ENCODE measurements at regions not wholly inside any gene's neighbourhood (a gene's known extent, or its start where the extent isn't known, plus 50 kb on each side); places are given as distances from the start of the nearest gene placed in this dataset.

- H3K36me3 ChIP-seq (replicated peaks; ENCODE audit: insufficient read depth, low read depth): no peaks in the 10 kb centered on the region
- TF ChIP-seq CTCF (IDR thresholded peaks at IDR 0.05; ENCODE audit: poor library complexity) (no peak), EZH2 (IDR thresholded peaks at IDR 0.05; ENCODE audit: borderline replicate concordance) (no peak), EZH2phosphoT487 (IDR thresholded peaks at IDR 0.05; ENCODE audit: low read depth, severe bottlenecking, unreplicated experiment) (no peak)
- no peak overlapping the region for H2AFZ ChIP-seq
- H3K27me3 ChIP-seq: no peaks in the 10 kb centered on the region
- no peaks in the 10 kb centered on the region for H4K20me1 ChIP-seq (ENCODE audit: insufficient read depth, poor library complexity, severe bottlenecking)
- no peaks in the 10 kb centered on the region for H3K9me2 ChIP-seq (replicated peaks; ENCODE audit: insufficient read depth)
- H3K79me2 ChIP-seq: no peaks in the 10 kb centered on the region
- H3K4me2 ChIP-seq: no peak overlapping the region
- no peak overlapping the region for H3K27ac ChIP-seq
- H3K9me3 ChIP-seq (ENCODE audit: low read depth): no peaks in the 10 kb centered on the region
- no peaks in the 10 kb centered on the region for H3K4me1 ChIP-seq (ENCODE audit: insufficient read depth)
- DNase-seq (ENCODE audit: low spot score): no peak
- WGBS (ENCODE audit: low lambda C conversion rate, missing lambda C conversion rate): 87% methylated on average over 11 of the region's 13 CpGs
- H3K4me3 ChIP-seq: no peak overlapping the region
These were observed 1563.2 kb upstream of the MIR17HG start for GRCh38 chr13:89784161-89784809.

- Histone ChIP-seq H3K9me2 (replicated peaks; ENCODE audit: insufficient read depth) (no peaks in the 10 kb centered on the region), H3K79me2 (no peaks in the 10 kb centered on the region), H3K27me3 (no peaks in the 10 kb centered on the region), H3K36me3 (replicated peaks; ENCODE audit: insufficient read depth, low read depth) (no peaks in the 10 kb centered on the region), H3K4me3 (no peak overlapping the region), H3K4me1 (ENCODE audit: insufficient read depth) (no peaks in the 10 kb centered on the region), H2AFZ (no peak overlapping the region), H3K4me2 (no peak overlapping the region), H3K9me3 (ENCODE audit: low read depth) (no peaks in the 10 kb centered on the region), H3K27ac (no peak overlapping the region), H4K20me1 (ENCODE audit: insufficient read depth, poor library complexity, severe bottlenecking) (no peaks in the 10 kb centered on the region)
- no peak for DNase-seq (ENCODE audit: low spot score)
- 88% methylated on average over 1 of the region's 1 CpG for WGBS (ENCODE audit: low lambda C conversion rate, missing lambda C conversion rate)
- no peak for TF ChIP-seq CTCF (IDR thresholded peaks at IDR 0.05; ENCODE audit: poor library complexity)
- no peak for TF ChIP-seq EZH2 (IDR thresholded peaks at IDR 0.05; ENCODE audit: borderline replicate concordance)
- no peak for TF ChIP-seq EZH2phosphoT487 (IDR thresholded peaks at IDR 0.05; ENCODE audit: low read depth, severe bottlenecking, unreplicated experiment)
These were observed 1561.0 kb upstream of the MIR17HG start for GRCh38 chr13:89786531-89786930.

GRCh38 chr13:89790696-89791095 is 1556.8 kb upstream of the MIR17HG start:
- H3K9me3 ChIP-seq (ENCODE audit: low read depth): no peaks in the 10 kb centered on the region
- H2AFZ ChIP-seq: no peak overlapping the region
- TF ChIP-seq EZH2phosphoT487 (IDR thresholded peaks at IDR 0.05; ENCODE audit: low read depth, severe bottlenecking, unreplicated experiment): no peak
- TF ChIP-seq EZH2 (IDR thresholded peaks at IDR 0.05; ENCODE audit: borderline replicate concordance): no peak
- no peak for TF ChIP-seq CTCF (IDR thresholded peaks at IDR 0.05; ENCODE audit: poor library complexity)
- no peak overlapping the region for H3K27ac ChIP-seq
- no peaks in the 10 kb centered on the region for H3K9me2 ChIP-seq (replicated peaks; ENCODE audit: insufficient read depth)
- H3K4me3 ChIP-seq: no peak overlapping the region
- DNase-seq (ENCODE audit: low spot score): no peak
- H3K79me2 ChIP-seq: no peaks in the 10 kb centered on the region
- H3K27me3 ChIP-seq: no peaks in the 10 kb centered on the region
- H3K4me1 ChIP-seq (ENCODE audit: insufficient read depth): no peaks in the 10 kb centered on the region
- no peaks in the 10 kb centered on the region for H3K36me3 ChIP-seq (replicated peaks; ENCODE audit: insufficient read depth, low read depth)
- H4K20me1 ChIP-seq (ENCODE audit: insufficient read depth, poor library complexity, severe bottlenecking): no peaks in the 10 kb centered on the region
- no peak overlapping the region for H3K4me2 ChIP-seq
